HT1080 (cell line): ENCODE measurements at regions not wholly inside any gene's neighbourhood (a gene's known extent, or its start where the extent isn't known, plus 50 kb on each side); places are given as distances from the start of the nearest gene placed in this dataset.
"Not testable (repeated sequence)": the region's sequence is repeated elsewhere in the genome, so short reads cannot be mapped to it uniquely, and the experiment has no call there.

Experiments
- DNase-seq: peaks from one replicate; pipeline ENCODE4 v3.0.0-alpha.2; 2015; ENCODE audit warnings: low read depth

GRCh38 chr6:104676679-104677078, 183.0 kb downstream of the HACE1 start:
- DNase-seq, result not testable (repeated sequence)

GRCh38 chr6:104675161-104675560, 184.6 kb downstream of the HACE1 start:
- DNase-seq, result not testable (repeated sequence)

- not testable (repeated sequence) for DNase-seq
Measured at GRCh38 chr6:104673078-104673477, 186.6 kb downstream of the HACE1 start.

- not testable (repeated sequence) for DNase-seq
Measured at GRCh38 chr6:104671591-104671891, 188.2 kb downstream of the HACE1 start.

- not testable (repeated sequence) for DNase-seq
Measured at GRCh38 chr6:104670834-104671590, 188.7 kb downstream of the HACE1 start.

GRCh38 chr6:104669483-104669882, 190.2 kb downstream of the HACE1 start:
- no peak for DNase-seq

GRCh38 chr6:104656235-104656634, 203.5 kb downstream of the HACE1 start:
- DNase-seq, result no peak

- peak; percentile 17 for DNase-seq
Measured at GRCh38 chr6:104653781-104654180, 205.9 kb downstream of the HACE1 start.

- DNase-seq, result no peak
Measured at GRCh38 chr6:104648347-104648746, 211.4 kb downstream of the HACE1 start.

- no peak for DNase-seq
Measured at GRCh38 chr6:104644848-104645247, 214.9 kb downstream of the HACE1 start.

- peak; percentile 70 for DNase-seq
Measured at GRCh38 chr6:104642871-104643270, 216.8 kb downstream of the HACE1 start.

GRCh38 chr6:104640761-104641160, 219.0 kb downstream of the HACE1 start:
- DNase-seq, result no peak

GRCh38 chr6:104640150-104640700, 219.5 kb downstream of the HACE1 start:
- no peak for DNase-seq

- peak; percentile 12 for DNase-seq
Measured at GRCh38 chr6:104639668-104640067, 220.1 kb downstream of the HACE1 start.

GRCh38 chr6:104638841-104639290, 220.9 kb downstream of the HACE1 start:
- no peak for DNase-seq

GRCh38 chr6:104633125-104633524, 226.6 kb downstream of the HACE1 start:
- peak; percentile 66 for DNase-seq

GRCh38 chr6:104632588-104632987, 227.1 kb downstream of the HACE1 start:
- no peak for DNase-seq

GRCh38 chr6:104630955-104631354, 228.8 kb downstream of the HACE1 start:
- DNase-seq, result no peak

- DNase-seq, result no peak
Measured at GRCh38 chr6:104630522-104630921, 229.2 kb downstream of the HACE1 start.

GRCh38 chr6:104629826-104630225, 229.9 kb downstream of the HACE1 start:
- no peak for DNase-seq

GRCh38 chr6:104625536-104625935, 234.2 kb downstream of the HACE1 start:
- peak; percentile 62 for DNase-seq

- peak; percentile 36 for DNase-seq
Measured at GRCh38 chr6:104623052-104623690, 236.5 kb downstream of the HACE1 start.

- no peak for DNase-seq
Measured at GRCh38 chr6:104621396-104621795, 238.3 kb downstream of the HACE1 start.
